WTC11 (cell line): ENCODE measurements at regions not wholly inside any gene's neighbourhood (a gene's known extent, or its start where the extent isn't known, plus 50 kb on each side); places are given as distances from the start of the nearest gene placed in this dataset.

Experiments
- ATAC-seq: fragments of 200-7000 bp; cut with Tn5 transposase; 2 replicates; pipeline ENCODE4 v1.10.0; 2021; ENCODE audit warnings: mild to moderate bottlenecking, moderate library complexity
- CTCF ChIA-PET: fragments of 300-600 bp; sonication (Branson Sonifier 250); formaldehyde crosslinking; loops from one replicate; lab custom pipeline; 2021; ENCODE audit warnings: antibody characterized with exemption; lab: Charles Lee
- POLR2A ChIA-PET: fragments of 350-600 bp; sonication (Branson Sonifier 250); formaldehyde crosslinking; loops from one replicate; lab custom pipeline; 2021; ENCODE audit warnings: antibody characterized with exemption; lab: Charles Lee
- DNase-seq: peaks from one replicate; pipeline ENCODE4 v3.0.0; 2021; ENCODE audit warnings: low spot score
- H3K27ac Mint-ChIP-seq: 2 replicates; pipeline ENCODE4 v1.8.0; 2021; ENCODE audit warnings: mixed read lengths
- H3K27me3 Mint-ChIP-seq: 2 replicates; pipeline ENCODE4 v1.8.0; 2021; ENCODE audit warnings: low read depth, mild to moderate bottlenecking, moderate library complexity, mixed read lengths
- H3K36me3 Mint-ChIP-seq: 2 replicates; pipeline ENCODE4 v1.8.0; 2021; ENCODE audit warnings: mixed read lengths
- H3K4me1 Mint-ChIP-seq: 2 replicates; pipeline ENCODE4 v1.8.0; 2022; ENCODE audit warnings: mixed read lengths
- H3K4me3 Mint-ChIP-seq: 2 replicates; pipeline ENCODE4 v1.8.0; 2021; ENCODE audit warnings: mild to moderate bottlenecking, moderate library complexity, mixed read lengths
- H3K9me3 Mint-ChIP-seq: 2 replicates; pipeline ENCODE4 v1.8.0; 2021; ENCODE audit warnings: mixed read lengths
- ATF6 ChIP-seq: sonication (generic); formaldehyde crosslinking; IDR thresholded peaks from 2 replicates; pipeline ENCODE4 v1.8.1; 2023; ENCODE audit warnings: mild to moderate bottlenecking, missing genetic modification reagents
- CDX4 ChIP-seq: fragments of 250-450 bp; sonication (Bioruptor Pico); IDR thresholded peaks from 2 replicates; pipeline ENCODE4 v1.9.0; 2021; ENCODE audit warnings: moderate library complexity, mild to moderate bottlenecking, inconsistent platforms, borderline replicate concordance
- CREB1 ChIP-seq: sonication (generic); formaldehyde crosslinking; IDR thresholded peaks from 2 replicates; pipeline ENCODE4 v1.8.0; 2023; ENCODE audit warnings: mild to moderate bottlenecking, missing genetic modification reagents
- ELF4 ChIP-seq: sonication (generic); formaldehyde crosslinking; IDR thresholded peaks from 2 replicates; pipeline ENCODE4 v1.8.1; 2022; ENCODE audit warnings: low read depth, mild to moderate bottlenecking, moderate library complexity, missing genetic modification reagents
- FOXP1 ChIP-seq: sonication (generic); formaldehyde crosslinking; IDR thresholded peaks from 2 replicates; pipeline ENCODE4 v1.8.0; 2022; ENCODE audit warnings: missing genetic modification reagents, mild to moderate bottlenecking, moderate library complexity, borderline replicate concordance
- GRHL2 ChIP-seq: fragments of 250-450 bp; sonication (Bioruptor Pico); IDR thresholded peaks from 2 replicates; pipeline ENCODE4 v1.8.0; 2022; ENCODE audit warnings: mild to moderate bottlenecking, moderate library complexity; ENCODE audit not compliant: insufficient replicate concordance, severe bottlenecking
- GTF2I ChIP-seq: fragments of 250-450 bp; sonication (Bioruptor Pico); conservative IDR thresholded peaks from 2 replicates; pipeline ENCODE4 v1.4.0; 2021; ENCODE audit warnings: mild to moderate bottlenecking
- HMGA2 ChIP-seq: fragments of 250-450 bp; sonication (Bioruptor Pico); IDR thresholded peaks from 2 replicates; pipeline ENCODE4 v1.4.0; 2021; ENCODE audit warnings: mild to moderate bottlenecking, moderate library complexity
- KAT7 ChIP-seq: sonication (generic); formaldehyde crosslinking; IDR thresholded peaks from 2 replicates; pipeline ENCODE4 v1.8.1; 2023; ENCODE audit warnings: missing genetic modification reagents, mild to moderate bottlenecking, borderline replicate concordance
- MYBL2 ChIP-seq: sonication (generic); formaldehyde crosslinking; IDR thresholded peaks from 2 replicates; pipeline ENCODE4 v1.8.1; 2023; ENCODE audit warnings: mild to moderate bottlenecking, moderate library complexity, missing genetic modification reagents
- NR3C1 ChIP-seq: sonication (generic); formaldehyde crosslinking; conservative IDR thresholded peaks from 2 replicates; pipeline ENCODE4 v1.8.1; 2023; ENCODE audit warnings: low read depth, mild to moderate bottlenecking, missing genetic modification reagents
- PRRX2 ChIP-seq: fragments of 250-450 bp; sonication (Bioruptor Pico); IDR thresholded peaks from 2 replicates; pipeline ENCODE4 v1.8.0; 2021; ENCODE audit warnings: mild to moderate bottlenecking
- SOX15 ChIP-seq: fragments of 250-450 bp; sonication (Bioruptor Pico); IDR thresholded peaks from 2 replicates; pipeline ENCODE4 v1.9.0; 2021; ENCODE audit warnings: mild to moderate bottlenecking
- TP53 ChIP-seq: sonication (generic); formaldehyde crosslinking; IDR thresholded peaks from 2 replicates; pipeline ENCODE4 v1.8.1; 2023; ENCODE audit warnings: mild to moderate bottlenecking, missing genetic modification reagents
- ZNF219 ChIP-seq: sonication (generic); formaldehyde crosslinking; IDR thresholded peaks from 2 replicates; pipeline ENCODE4 v1.8.0; 2023; ENCODE audit warnings: missing genetic modification reagents, mild to moderate bottlenecking, borderline replicate concordance
- ZNF416 ChIP-seq: fragments of 250-450 bp; sonication (Bioruptor Pico); IDR thresholded peaks from 2 replicates; pipeline ENCODE4 v1.9.0; 2021; ENCODE audit warnings: mild to moderate bottlenecking, inconsistent platforms
- ZSCAN18 ChIP-seq: fragments of 250-450 bp; sonication (Bioruptor Pico); IDR thresholded peaks from 2 replicates; pipeline ENCODE4 v2.1.2; 2022; ENCODE audit warnings: mild to moderate bottlenecking, moderate library complexity
- TF ChIP-seq, protein P1 (sequence below): sonication (generic); formaldehyde crosslinking; IDR thresholded peaks from 2 replicates; pipeline ENCODE4 v1.8.1; 2022; ENCODE audit warnings: mild to moderate bottlenecking, moderate library complexity, missing genetic modification reagents
- TF ChIP-seq, protein P2 (sequence below): sonication (generic); formaldehyde crosslinking; IDR thresholded peaks from 2 replicates; pipeline ENCODE4 v1.8.1; 2023; ENCODE audit warnings: mild to moderate bottlenecking, moderate library complexity, missing genetic modification reagents
- TF ChIP-seq, protein P3 (sequence below): sonication (generic); formaldehyde crosslinking; IDR thresholded peaks from 2 replicates; pipeline ENCODE4 v1.8.1; 2022; ENCODE audit warnings: low read depth, mild to moderate bottlenecking, moderate library complexity, missing genetic modification reagents, borderline replicate concordance
- TF ChIP-seq, protein P4 (sequence below): sonication (generic); formaldehyde crosslinking; IDR thresholded peaks from 2 replicates; pipeline ENCODE4 v1.8.1; 2023; ENCODE audit warnings: mild to moderate bottlenecking, missing genetic modification reagents, borderline replicate concordance

GRCh38 chr5:174172152-174172551, 126.6 kb downstream of the NSG2 start:
- peak; percentile 42 for DNase-seq
- peaks cover 4% of the 10 kb centered on the region; the same call in 1 of the 2 replicates for H3K36me3 Mint-ChIP-seq
- no peak overlapping the region for H3K27ac Mint-ChIP-seq
- no peak for TF ChIP-seq ELF4
- TF ChIP-seq HMGA2, result no peak
- no peak for TF ChIP-seq SOX15
- TF ChIP-seq GTF2I (CRISPR knock-in tag), result no peak
- TF ChIP-seq MYBL2 (CRISPR knock-in tag), result no peak
- TF ChIP-seq, all 79 proteins: peak for 0
- Mint-ChIP-seq H3K27me3 (no peaks in the 10 kb centered on the region), H3K9me3 (peaks cover 13% of the 10 kb centered on the region), H3K4me3 (no peak overlapping the region), H3K4me1 (no peaks in the 10 kb centered on the region)
- peak; percentile 74 for ATAC-seq
- CTCF ChIA-PET, result no interaction called here
- POLR2A ChIA-PET, result no interaction called here

- ChIA-PET POLR2A (no interaction called here), CTCF (no interaction called here)
- ATAC-seq (no peak), DNase-seq (no peak)
- Mint-ChIP-seq H3K4me3 (no peak overlapping the region), H3K27me3 (no peaks in the 10 kb centered on the region), H3K36me3 (peaks cover 4% of the 10 kb centered on the region; the same call in 1 of the 2 replicates), H3K9me3 (peaks cover 13% of the 10 kb centered on the region), H3K27ac (no peak overlapping the region), H3K4me1 (no peaks in the 10 kb centered on the region)
- TF ChIP-seq, protein P1, sequence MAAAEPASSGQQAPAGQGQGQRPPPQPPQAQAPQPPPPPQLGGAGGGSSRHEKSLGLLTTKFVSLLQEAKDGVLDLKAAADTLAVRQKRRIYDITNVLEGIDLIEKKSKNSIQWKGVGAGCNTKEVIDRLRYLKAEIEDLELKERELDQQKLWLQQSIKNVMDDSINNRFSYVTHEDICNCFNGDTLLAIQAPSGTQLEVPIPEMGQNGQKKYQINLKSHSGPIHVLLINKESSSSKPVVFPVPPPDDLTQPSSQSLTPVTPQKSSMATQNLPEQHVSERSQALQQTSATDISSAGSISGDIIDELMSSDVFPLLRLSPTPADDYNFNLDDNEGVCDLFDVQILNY, result no peak
- TF ChIP-seq PRRX2 (CRISPR knock-in tag) (no peak), ZNF416 (CRISPR knock-in tag) (no peak), KAT7 (CRISPR knock-in tag) (no peak), ZSCAN18 (CRISPR knock-in tag) (no peak), GRHL2 (CRISPR knock-in tag) (no peak)
- TF ChIP-seq, protein P2, sequence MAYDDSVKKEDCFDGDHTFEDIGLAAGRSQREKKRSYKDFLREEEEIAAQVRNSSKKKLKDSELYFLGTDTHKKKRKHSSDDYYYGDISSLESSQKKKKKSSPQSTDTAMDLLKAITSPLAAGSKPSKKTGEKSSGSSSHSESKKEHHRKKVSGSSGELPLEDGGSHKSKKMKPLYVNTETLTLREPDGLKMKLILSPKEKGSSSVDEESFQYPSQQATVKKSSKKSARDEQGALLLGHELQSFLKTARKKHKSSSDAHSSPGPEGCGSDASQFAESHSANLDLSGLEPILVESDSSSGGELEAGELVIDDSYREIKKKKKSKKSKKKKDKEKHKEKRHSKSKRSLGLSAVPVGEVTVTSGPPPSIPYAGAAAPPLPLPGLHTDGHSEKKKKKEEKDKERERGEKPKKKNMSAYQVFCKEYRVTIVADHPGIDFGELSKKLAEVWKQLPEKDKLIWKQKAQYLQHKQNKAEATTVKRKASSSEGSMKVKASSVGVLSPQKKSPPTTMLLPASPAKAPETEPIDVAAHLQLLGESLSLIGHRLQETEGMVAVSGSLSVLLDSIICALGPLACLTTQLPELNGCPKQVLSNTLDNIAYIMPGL (CRISPR knock-in tag), result no peak
Measured at GRCh38 chr5:174172566-174172965, 127.1 kb downstream of the NSG2 start.

- ChIA-PET POLR2A (no interaction called here), CTCF (no interaction called here)
- Mint-ChIP-seq H3K4me3 (no peak overlapping the region), H3K27me3 (no peaks in the 10 kb centered on the region), H3K36me3 (peaks cover 4% of the 10 kb centered on the region; the same call in 1 of the 2 replicates), H3K27ac (no peak overlapping the region), H3K9me3 (peaks cover 7% of the 10 kb centered on the region), H3K4me1 (peaks cover 3% of the 10 kb centered on the region)
- DNase-seq (no peak), ATAC-seq (no peak)
- no peak for TF ChIP-seq TP53 (CRISPR knock-in tag)
- TF ChIP-seq FOXP1 (CRISPR knock-in tag), result no peak
- no peak for TF ChIP-seq NR3C1 (CRISPR knock-in tag)
- TF ChIP-seq, protein P3, sequence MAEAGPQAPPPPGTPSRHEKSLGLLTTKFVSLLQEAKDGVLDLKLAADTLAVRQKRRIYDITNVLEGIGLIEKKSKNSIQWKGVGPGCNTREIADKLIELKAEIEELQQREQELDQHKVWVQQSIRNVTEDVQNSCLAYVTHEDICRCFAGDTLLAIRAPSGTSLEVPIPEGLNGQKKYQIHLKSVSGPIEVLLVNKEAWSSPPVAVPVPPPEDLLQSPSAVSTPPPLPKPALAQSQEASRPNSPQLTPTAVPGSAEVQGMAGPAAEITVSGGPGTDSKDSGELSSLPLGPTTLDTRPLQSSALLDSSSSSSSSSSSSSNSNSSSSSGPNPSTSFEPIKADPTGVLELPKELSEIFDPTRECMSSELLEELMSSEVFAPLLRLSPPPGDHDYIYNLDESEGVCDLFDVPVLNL (CRISPR knock-in tag), result no peak
- no peak for TF ChIP-seq CREB1 (CRISPR knock-in tag)
- TF ChIP-seq ATF6, result no peak
- TF ChIP-seq, protein P4, sequence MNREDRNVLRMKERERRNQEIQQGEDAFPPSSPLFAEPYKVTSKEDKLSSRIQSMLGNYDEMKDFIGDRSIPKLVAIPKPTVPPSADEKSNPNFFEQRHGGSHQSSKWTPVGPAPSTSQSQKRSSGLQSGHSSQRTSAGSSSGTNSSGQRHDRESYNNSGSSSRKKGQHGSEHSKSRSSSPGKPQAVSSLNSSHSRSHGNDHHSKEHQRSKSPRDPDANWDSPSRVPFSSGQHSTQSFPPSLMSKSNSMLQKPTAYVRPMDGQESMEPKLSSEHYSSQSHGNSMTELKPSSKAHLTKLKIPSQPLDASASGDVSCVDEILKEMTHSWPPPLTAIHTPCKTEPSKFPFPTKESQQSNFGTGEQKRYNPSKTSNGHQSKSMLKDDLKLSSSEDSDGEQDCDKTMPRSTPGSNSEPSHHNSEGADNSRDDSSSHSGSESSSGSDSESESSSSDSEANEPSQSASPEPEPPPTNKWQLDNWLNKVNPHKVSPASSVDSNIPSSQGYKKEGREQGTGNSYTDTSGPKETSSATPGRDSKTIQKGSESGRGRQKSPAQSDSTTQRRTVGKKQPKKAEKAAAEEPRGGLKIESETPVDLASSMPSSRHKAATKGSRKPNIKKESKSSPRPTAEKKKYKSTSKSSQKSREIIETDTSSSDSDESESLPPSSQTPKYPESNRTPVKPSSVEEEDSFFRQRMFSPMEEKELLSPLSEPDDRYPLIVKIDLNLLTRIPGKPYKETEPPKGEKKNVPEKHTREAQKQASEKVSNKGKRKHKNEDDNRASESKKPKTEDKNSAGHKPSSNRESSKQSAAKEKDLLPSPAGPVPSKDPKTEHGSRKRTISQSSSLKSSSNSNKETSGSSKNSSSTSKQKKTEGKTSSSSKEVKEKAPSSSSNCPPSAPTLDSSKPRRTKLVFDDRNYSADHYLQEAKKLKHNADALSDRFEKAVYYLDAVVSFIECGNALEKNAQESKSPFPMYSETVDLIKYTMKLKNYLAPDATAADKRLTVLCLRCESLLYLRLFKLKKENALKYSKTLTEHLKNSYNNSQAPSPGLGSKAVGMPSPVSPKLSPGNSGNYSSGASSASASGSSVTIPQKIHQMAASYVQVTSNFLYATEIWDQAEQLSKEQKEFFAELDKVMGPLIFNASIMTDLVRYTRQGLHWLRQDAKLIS (CRISPR knock-in tag), result no peak
- TF ChIP-seq CDX4 (CRISPR knock-in tag), result no peak
- no peak for TF ChIP-seq ZNF219 (CRISPR knock-in tag)
Measured at GRCh38 chr5:174173766-174174165, 128.3 kb downstream of the NSG2 start.
